DMS53 treated with DMSO at 0.1 percent for 48 hours (cell line): ENCODE measurements at regions not wholly inside any gene's neighbourhood (a gene's known extent, or its start where the extent isn't known, plus 50 kb on each side); places are given as distances from the start of the nearest gene placed in this dataset.

Experiments used
- DNase-seq: peaks from one replicate; lab custom pipeline; 2025; ENCODE audit not compliant: unreplicated experiment; lab: John Stamatoyannopoulos, UW

DNA sequence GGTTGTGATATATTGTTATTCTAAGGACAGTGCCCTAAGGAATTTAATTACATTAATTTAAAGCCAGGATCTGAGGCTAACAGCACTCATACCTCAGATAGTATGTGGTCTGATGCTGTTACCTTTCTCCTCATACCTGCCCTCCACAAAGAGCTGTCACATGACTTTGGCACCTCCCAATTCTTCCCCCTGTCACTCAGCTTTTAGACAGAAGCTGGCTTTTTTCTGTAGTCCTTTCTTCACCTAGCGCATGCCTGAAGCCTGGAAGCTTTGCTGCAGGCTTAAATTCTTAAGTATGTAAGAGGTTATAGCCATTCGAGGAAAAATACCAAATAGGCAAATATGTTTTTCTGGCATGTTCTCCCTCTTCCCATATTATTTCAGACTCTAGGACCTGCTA lies 61.0 kb upstream of the ADAMTS19 start:
- no peak for DNase-seq

GRCh38 chr5:129400395-129400983 lies 59.6 kb upstream of the ADAMTS19 start:
- DNase-seq: peak; percentile 28

GRCh38 chr5:129405222-129405621 lies 54.9 kb upstream of the ADAMTS19 start:
- no peak for DNase-seq

- no peak for DNase-seq
Observed at GRCh38 chr5:129406440-129406839, 53.7 kb upstream of the ADAMTS19 start.
